HEK293 (cell line): ENCODE measurements at regions not wholly inside any gene's neighbourhood (a gene's known extent, or its start where the extent isn't known, plus 50 kb on each side); places are given as distances from the start of the nearest gene placed in this dataset.

Source experiments
- ATF2 ChIP-seq: fragments of 450-650 bp; formaldehyde crosslinking; IDR thresholded peaks from 2 replicates; pipeline ENCODE4 v1.5.1; 2016; ENCODE audit warnings: missing biosample characterization, missing genetic modification characterization, low read depth
- ZBTB48 ChIP-seq: fragments of 450-650 bp; formaldehyde crosslinking; IDR thresholded peaks from 2 replicates; pipeline ENCODE4 v1.5.1; 2016; ENCODE audit warnings: missing biosample characterization, missing genetic modification characterization
- ZBTB7A ChIP-seq: fragments of 450-650 bp; formaldehyde crosslinking; IDR thresholded peaks from 2 replicates; pipeline ENCODE4 v1.5.1; 2016; ENCODE audit warnings: low read depth, missing biosample characterization, missing genetic modification characterization
- ZNF10 ChIP-seq: fragments of 450-650 bp; formaldehyde crosslinking; IDR thresholded peaks from 2 replicates; pipeline ENCODE4 v1.5.1; 2017; ENCODE audit warnings: missing biosample characterization, missing genetic modification characterization
- ZNF133 ChIP-seq: fragments of 450-650 bp; formaldehyde crosslinking; IDR thresholded peaks from 2 replicates; pipeline ENCODE4 v1.5.1; 2016; ENCODE audit warnings: missing biosample characterization, missing genetic modification characterization
- ZNF19 ChIP-seq: fragments of 450-650 bp; formaldehyde crosslinking; IDR thresholded peaks from 2 replicates; pipeline ENCODE4; 2016; ENCODE audit warnings: missing biosample characterization, missing genetic modification characterization, low read depth
- ZNF48 ChIP-seq: fragments of 450-650 bp; formaldehyde crosslinking; IDR thresholded peaks from 2 replicates; pipeline ENCODE4 v1.5.1; 2016; ENCODE audit warnings: missing biosample characterization, missing genetic modification characterization
- ZNF639 ChIP-seq: fragments of 450-650 bp; formaldehyde crosslinking; IDR thresholded peaks from 2 replicates; pipeline ENCODE4 v1.5.1; 2016; ENCODE audit warnings: missing biosample characterization, missing genetic modification characterization
- ZNF76 ChIP-seq: fragments of 450-650 bp; formaldehyde crosslinking; IDR thresholded peaks from 2 replicates; pipeline ENCODE4; 2016; ENCODE audit warnings: low read depth, missing biosample characterization, missing genetic modification characterization, borderline replicate concordance
- TF ChIP-seq, protein P1 (sequence below): fragments of 450-650 bp; formaldehyde crosslinking; IDR thresholded peaks from 2 replicates; pipeline ENCODE4 v1.5.1; 2016; ENCODE audit warnings: missing biosample characterization, missing genetic modification characterization

GRCh38 chr7:86320889-86321288, 322.8 kb upstream of the GRM3 start:
- no peak for TF ChIP-seq ATF2 (tag by site-specific recombination)
- TF ChIP-seq, protein P1, sequence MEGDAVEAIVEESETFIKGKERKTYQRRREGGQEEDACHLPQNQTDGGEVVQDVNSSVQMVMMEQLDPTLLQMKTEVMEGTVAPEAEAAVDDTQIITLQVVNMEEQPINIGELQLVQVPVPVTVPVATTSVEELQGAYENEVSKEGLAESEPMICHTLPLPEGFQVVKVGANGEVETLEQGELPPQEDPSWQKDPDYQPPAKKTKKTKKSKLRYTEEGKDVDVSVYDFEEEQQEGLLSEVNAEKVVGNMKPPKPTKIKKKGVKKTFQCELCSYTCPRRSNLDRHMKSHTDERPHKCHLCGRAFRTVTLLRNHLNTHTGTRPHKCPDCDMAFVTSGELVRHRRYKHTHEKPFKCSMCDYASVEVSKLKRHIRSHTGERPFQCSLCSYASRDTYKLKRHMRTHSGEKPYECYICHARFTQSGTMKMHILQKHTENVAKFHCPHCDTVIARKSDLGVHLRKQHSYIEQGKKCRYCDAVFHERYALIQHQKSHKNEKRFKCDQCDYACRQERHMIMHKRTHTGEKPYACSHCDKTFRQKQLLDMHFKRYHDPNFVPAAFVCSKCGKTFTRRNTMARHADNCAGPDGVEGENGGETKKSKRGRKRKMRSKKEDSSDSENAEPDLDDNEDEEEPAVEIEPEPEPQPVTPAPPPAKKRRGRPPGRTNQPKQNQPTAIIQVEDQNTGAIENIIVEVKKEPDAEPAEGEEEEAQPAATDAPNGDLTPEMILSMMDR: no peak
- no peak for TF ChIP-seq ZNF48
- TF ChIP-seq ZNF133 (tag by site-specific recombination): no peak
- no peak for TF ChIP-seq ZBTB7A (tag by site-specific recombination)
- no peak for TF ChIP-seq ZBTB48 (tag by site-specific recombination)
- TF ChIP-seq ZNF639 (tag by site-specific recombination): no peak
- TF ChIP-seq ZNF10 (tag by site-specific recombination): no peak
- TF ChIP-seq ZNF76 (tag by site-specific recombination): no peak
- TF ChIP-seq ZNF19: no peak
